Superior temporal gyrus (tissue), 1 donor: ENCODE measurements at regions not wholly inside any gene's neighbourhood (a gene's known extent, or its start where the extent isn't known, plus 50 kb on each side); places are given as distances from the start of the nearest gene placed in this dataset.

Source experiments
- DNase-seq: peaks from one replicate; pipeline ENCODE4 v3.0.0-alpha.2; 2016; ENCODE audit errors: extremely low spot score

GRCh38 chr6:126529637-126530362 is 189.9 kb downstream of the CENPW start:
- no peak for DNase-seq

GRCh38 chr6:126530775-126531174 is 190.9 kb downstream of the CENPW start:
- no peak for DNase-seq

- no peak for DNase-seq
These were observed 191.4 kb downstream of the CENPW start for GRCh38 chr6:126531286-126531685.

GRCh38 chr6:126531840-126532239 is 191.9 kb downstream of the CENPW start:
- no peak for DNase-seq

- no peak for DNase-seq
These were observed 194.5 kb downstream of the CENPW start for GRCh38 chr6:126534401-126534800.

GRCh38 chr6:126535138-126535537 is 195.2 kb downstream of the CENPW start:
- DNase-seq: no peak

- no peak for DNase-seq
These were observed 195.7 kb downstream of the CENPW start for GRCh38 chr6:126535595-126535994.

GRCh38 chr6:126537061-126537816 is 197.3 kb downstream of the CENPW start:
- no peak for DNase-seq

GRCh38 chr6:126539022-126539421 is 199.1 kb downstream of the CENPW start:
- no peak for DNase-seq

GRCh38 chr6:126540161-126540560 is 200.2 kb downstream of the CENPW start:
- no peak for DNase-seq

- DNase-seq: no peak
These were observed 202.0 kb downstream of the CENPW start for GRCh38 chr6:126541806-126542491.

- DNase-seq: no peak
These were observed 206.7 kb downstream of the CENPW start for GRCh38 chr6:126546541-126547120.

GRCh38 chr6:126548300-126548699 is 208.4 kb downstream of the CENPW start:
- no peak for DNase-seq

GRCh38 chr6:126550323-126550722 is 210.4 kb downstream of the CENPW start:
- DNase-seq: no peak

GRCh38 chr6:126551832-126552231 is 211.9 kb downstream of the CENPW start:
- DNase-seq: no peak

GRCh38 chr6:126553854-126554253 is 213.9 kb downstream of the CENPW start:
- DNase-seq: no peak

- DNase-seq: no peak
These were observed 230.6 kb downstream of the CENPW start for GRCh38 chr6:126570507-126570906.

GRCh38 chr6:126574301-126574700 is 234.4 kb downstream of the CENPW start:
- no peak for DNase-seq

GRCh38 chr6:126581316-126581715 is 241.4 kb downstream of the CENPW start:
- no peak for DNase-seq

- DNase-seq: no peak
These were observed 260.5 kb downstream of the CENPW start for GRCh38 chr6:126600258-126600916.

GRCh38 chr6:126603410-126603809 is 263.5 kb downstream of the CENPW start:
- DNase-seq: no peak

- DNase-seq: no peak
These were observed 265.2 kb downstream of the CENPW start for GRCh38 chr6:126605089-126605488.
